ENCODE measurements at regions not wholly inside any gene's neighbourhood (a gene's known extent, or its start where the extent isn't known, plus 50 kb on each side); places are given as distances from the start of the nearest gene placed in this dataset.

- TF ChIP-seq BACH1 (IDR thresholded peaks at IDR 0.05; ENCODE audit: low read length): no peak
- TF ChIP-seq MAFK (IDR thresholded peaks at IDR 0.05; ENCODE audit: low read depth, low read length): no peak
- TF ChIP-seq USF2 (IDR thresholded peaks at IDR 0.05; ENCODE audit: low read length): no peak
- TF ChIP-seq EGR1 (IDR thresholded peaks at IDR 0.05; ENCODE audit: borderline replicate concordance, low read depth, low read length): no peak
- no peak for TF ChIP-seq PHF8 (conservative IDR thresholded peaks at IDR 0.05; ENCODE audit: low read depth, low read length)
Measured at GRCh38 chr9:14379280-14379679, 65.3 kb upstream of the NFIB start (continued).
